Renal cortex interstitium (tissue), 11 donors: ENCODE measurements at regions not wholly inside any gene's neighbourhood (a gene's known extent, or its start where the extent isn't known, plus 50 kb on each side); places are given as distances from the start of the nearest gene placed in this dataset.
"Not testable (repeated sequence)": the region's sequence is repeated elsewhere in the genome, so short reads cannot be mapped to it uniquely, and the experiment has no call there.

Source experiments
- DNase-seq, 11 donors: peaks; one replicate each; pipeline ENCODE4 v3.0.0-alpha.2; 2013; ENCODE audit warnings: low read depth in 9 of 11, low spot score in 4 of 11; ENCODE audit errors: extremely low read depth in 1 of 11

GRCh38 chr1:14341147-14341546 is 257.3 kb upstream of the KAZN start:
- no peak for DNase-seq

- no peak for DNase-seq
Observed at GRCh38 chr1:14345946-14346550, 252.4 kb upstream of the KAZN start.

GRCh38 chr1:14347186-14347585 is 251.3 kb upstream of the KAZN start:
- DNase-seq: no peak

- no peak for DNase-seq
Observed at GRCh38 chr1:14347776-14348175, 250.7 kb upstream of the KAZN start.

GRCh38 chr1:14350197-14350596 is 248.3 kb upstream of the KAZN start:
- no peak for DNase-seq

- DNase-seq: no peak
Observed at GRCh38 chr1:14352897-14353296, 245.6 kb upstream of the KAZN start.

- DNase-seq: not testable (repeated sequence)
Observed at GRCh38 chr1:14361005-14361404, 237.5 kb upstream of the KAZN start.

- no peak for DNase-seq
Observed at GRCh38 chr1:14362331-14362730, 236.2 kb upstream of the KAZN start.

- no peak for DNase-seq
Observed at GRCh38 chr1:14363036-14363590, 235.4 kb upstream of the KAZN start.

- no peak for DNase-seq
Observed at GRCh38 chr1:14363707-14364413, 234.6 kb upstream of the KAZN start.

GRCh38 chr1:14365301-14365988 is 233.0 kb upstream of the KAZN start:
- no peak for DNase-seq

- DNase-seq: peak in 4 of 11 donors; percentile 16 to 25 (median 20)
Observed at GRCh38 chr1:14366091-14367018, 232.1 kb upstream of the KAZN start.

GRCh38 chr1:14367451-14367850 is 231.0 kb upstream of the KAZN start:
- no peak for DNase-seq

GRCh38 chr1:14369526-14370213 is 228.8 kb upstream of the KAZN start:
- no peak for DNase-seq

- DNase-seq: no peak
Observed at GRCh38 chr1:14371771-14372497, 226.6 kb upstream of the KAZN start.

- DNase-seq: no peak
Observed at GRCh38 chr1:14372526-14372925, 226.0 kb upstream of the KAZN start.

- no peak for DNase-seq
Observed at GRCh38 chr1:14373081-14373758, 225.3 kb upstream of the KAZN start.
